ENCODE measurements at regions not wholly inside any gene's neighbourhood (a gene's known extent, or its start where the extent isn't known, plus 50 kb on each side); places are given as distances from the start of the nearest gene placed in this dataset.
"Not testable (repeated sequence)": the region's sequence is repeated elsewhere in the genome, so short reads cannot be mapped to it uniquely, and the experiment has no call there.

DNA sequence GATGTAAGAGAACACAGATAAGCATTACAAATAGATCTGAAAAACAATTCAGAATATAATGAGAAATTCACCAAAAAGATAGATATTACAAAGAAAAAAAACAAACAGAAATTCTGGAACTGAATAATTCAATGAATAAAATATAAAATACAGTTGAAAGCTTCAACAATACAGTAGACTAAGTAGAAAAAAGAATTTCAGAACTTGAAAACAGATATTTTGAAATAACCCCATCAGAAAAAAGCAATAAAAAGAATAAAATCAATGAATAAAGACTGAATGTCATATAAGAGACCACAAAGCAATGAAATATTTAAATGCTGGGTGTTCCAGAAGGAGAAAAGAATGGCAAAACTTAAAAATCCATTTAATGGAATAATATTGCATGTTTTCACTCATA is 611.4 kb upstream of the GHITM start:
- no peak for DNase-seq

DNA sequence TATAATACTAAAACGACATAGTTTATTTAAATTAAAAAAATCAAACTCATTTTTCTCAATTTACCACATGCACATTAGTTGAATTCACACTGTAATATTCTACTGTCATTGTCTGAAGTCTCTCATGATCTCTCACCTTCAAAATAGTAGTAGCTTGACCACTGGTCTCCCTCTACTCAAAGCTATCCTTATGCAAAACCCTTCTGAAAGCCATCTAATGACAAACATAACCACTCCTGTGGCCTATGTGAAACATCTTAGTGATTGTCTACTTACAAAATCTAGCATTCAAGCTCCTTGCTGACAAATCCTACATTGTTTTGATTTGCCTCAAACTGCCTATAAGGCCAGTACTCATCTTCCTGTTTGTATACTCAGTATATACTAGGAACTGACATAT is 606.0 kb upstream of the GHITM start:
- no peak for DNase-seq

DNA sequence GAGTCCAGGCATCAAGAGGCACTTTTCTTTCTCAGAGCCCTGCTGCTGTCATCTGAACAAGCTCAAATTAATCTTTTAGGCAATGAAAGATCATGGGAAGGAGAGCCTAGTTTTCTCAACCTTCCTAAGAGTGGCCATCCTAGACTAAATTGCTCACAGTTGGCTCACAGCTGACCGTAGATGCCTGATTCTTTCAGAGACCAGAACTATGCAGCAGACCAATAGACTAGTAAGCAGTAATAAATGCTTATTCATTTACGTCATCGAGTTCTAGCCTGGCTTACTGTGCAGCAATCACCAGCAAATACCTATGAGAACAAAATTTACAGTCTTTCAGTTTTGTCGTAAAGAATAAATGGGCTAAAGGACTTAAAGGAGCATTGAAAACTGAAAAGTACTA is 602.9 kb upstream of the GHITM start:
- no peak for DNase-seq

DNA sequence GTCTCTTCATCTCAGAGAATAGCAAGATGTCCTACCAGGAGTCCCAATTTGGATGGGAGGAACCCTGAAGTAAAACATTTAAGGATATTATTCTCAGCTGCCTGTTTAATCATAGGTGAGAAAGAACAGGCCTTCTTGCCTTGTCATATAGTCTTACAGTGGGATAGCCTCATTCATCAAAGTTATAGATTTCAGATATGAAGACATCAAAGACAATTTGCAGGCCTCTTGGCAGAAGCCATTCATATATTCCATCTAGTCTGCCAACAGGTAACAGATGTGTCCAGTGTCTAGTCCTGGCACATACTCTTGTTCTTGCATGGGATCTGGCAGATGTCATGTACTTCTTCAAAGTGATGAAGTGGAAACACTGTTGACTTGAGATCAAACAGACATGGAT is 601.3 kb upstream of the GHITM start:
- no peak for DNase-seq

DNA sequence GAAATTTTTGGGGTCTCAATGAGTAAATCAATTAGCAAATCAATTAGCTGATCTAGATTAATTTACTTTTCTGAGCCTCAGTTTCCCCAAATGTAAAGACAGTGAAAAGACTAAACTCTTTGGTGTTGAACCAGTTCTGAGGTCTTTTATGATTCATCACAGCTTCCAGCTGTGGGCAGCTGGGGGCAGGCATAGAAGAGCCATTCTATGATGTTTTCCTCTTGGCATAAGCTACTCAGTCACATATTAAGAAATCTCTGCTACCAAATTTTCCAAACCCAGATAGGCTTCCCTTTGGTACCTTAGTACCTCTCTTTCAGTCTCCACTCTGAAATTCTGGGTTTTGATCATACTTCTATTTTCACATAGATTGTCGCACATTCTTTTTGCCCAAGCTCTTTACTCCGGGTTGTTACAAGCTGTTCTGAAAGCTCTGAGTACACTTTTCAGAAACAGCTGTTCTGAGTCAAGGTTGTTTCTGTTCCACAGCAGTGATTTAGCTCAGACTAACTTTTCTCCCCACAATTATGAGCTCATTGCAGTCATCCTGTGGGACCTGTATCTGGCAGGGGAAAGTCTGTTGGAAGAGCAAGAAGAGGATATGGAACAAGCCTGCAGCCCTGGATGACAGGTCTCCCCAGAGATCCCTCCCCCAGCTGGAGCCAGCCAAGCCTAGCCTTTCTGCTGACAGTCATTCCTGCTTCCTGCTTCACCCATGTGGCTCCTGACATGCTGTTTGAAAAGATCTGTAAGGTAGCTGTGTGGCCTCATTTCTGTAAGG is 599.6 kb upstream of the GHITM start:
- no peak for DNase-seq

DNA sequence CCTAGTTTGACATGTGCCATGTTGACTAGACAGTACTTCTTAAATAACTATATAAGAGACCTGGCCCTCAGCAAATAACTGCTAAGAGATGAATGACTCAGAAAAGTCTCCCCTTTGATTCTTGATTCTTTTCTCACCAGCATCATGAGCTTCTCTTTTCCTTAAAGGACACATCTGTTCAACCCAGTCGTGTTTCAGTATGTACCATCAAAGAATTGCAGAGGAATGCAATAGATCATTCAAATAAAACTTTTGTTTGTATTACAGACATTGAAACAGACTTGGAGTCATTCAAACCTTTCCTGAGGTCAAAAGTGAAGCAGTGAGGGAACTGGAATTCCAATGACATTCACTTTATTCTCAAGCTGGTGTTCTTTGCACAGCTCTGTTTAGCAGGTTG is 598.3 kb upstream of the GHITM start:
- no peak for DNase-seq

DNA sequence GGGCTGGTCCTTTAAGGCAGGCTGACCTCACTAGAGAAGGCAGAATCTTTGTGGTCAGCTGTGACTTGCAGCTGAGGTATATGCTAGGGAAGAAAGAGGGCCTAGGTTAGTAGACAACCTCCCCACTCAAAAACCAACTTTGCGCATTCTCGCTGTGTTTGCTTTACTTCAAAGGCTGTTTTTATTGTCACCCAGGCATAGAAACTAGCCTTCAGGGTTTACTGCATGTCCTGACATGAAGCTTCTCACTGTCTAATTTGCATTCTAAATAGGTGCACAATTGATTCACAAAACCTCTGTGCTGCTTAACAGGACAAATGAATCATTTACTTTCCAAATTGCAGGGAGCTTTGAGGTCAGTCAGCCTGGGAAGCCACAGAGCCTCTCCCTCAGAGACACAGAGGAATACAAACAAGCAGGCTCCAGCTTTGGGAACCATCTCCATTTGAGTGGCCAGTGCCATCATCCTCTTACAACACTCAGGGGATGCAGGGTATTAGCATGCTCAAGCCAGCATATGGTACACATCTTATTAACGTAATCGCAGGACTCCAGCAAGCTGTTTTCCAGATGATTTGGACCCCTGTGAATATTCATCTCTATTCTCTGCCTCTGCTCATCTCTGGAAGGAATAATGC is 596.4 kb upstream of the GHITM start:
- no peak for DNase-seq

DNA sequence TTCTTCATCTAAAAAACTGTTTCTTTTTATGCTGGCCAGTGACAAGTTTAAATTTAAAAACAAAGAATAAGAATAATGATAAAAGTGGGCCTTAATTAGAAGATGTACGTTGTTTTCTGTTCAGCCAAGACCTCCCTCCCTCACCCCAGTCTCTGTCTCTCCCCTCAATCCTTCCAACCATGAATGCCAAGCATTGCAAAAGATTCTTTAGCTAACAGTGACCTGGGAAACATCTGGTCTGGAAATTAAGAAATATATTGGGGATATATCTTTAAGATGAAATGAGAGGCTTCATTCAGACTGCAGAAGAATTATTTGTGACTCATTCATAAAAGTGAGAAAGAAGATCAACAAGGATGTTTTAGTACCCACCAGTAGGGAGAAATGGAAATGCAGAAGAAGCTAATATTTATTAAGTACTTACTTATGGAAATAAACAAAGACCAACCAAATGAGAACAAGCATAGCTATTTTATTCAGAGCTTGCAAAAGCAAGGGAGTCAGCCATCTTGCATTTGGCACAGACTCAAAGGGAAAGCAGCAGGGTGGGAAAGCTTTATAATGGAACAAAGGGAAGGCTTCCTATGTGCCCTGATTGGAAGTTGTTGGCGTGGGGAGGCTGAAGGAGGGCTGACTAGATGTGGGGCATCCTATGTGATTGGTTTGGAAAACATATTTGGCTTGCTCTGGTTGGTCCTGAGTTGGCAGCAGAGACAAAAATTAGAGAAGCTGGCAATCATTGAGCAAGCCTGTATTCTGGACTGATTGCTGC is 595.4 kb upstream of the GHITM start:
- DNase-seq, result no peak

DNA sequence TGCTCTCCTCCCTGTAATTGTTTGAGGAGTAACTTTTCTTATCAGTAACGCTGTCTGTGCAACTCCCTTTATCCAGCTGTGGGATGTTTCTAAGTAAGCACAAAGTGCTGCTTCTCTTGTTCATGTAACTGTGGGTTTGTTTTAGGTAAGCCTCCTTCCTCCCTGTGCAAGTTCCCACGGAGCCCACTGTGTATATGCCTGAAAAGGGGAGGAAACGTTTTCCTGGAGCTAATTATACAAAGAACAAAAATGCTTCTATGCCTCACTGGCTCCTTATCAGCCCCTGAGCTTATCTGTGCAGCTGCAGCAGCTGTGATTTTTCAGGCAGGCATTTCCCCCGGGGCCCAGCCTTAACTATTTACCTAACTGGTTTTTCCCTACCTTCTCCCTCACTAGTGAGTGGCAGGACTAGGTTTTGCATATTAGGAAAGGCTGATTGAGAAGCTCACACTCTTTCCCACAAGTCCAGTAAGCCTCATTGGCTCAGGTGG is 593.4 kb upstream of the GHITM start:
- DNase-seq, result no peak

DNA sequence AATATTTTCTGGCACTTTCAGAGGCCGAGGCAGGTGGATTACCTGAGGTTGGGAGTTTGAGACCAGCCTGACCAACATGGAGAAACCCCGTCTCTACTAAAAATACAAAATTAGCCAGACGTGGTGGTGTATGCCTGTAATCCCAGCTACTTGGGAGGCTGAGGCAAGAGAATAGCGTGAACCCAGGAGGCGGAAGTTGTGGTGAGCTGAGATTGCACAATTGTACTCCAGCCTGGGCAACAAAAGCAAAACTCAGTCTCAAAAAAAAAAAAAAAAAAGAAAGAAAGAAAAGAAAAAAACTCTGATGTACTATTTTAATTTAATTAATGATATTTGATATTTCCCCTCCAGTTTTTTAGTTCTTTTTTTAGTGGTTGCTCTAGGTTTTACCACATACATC is 588.1 kb upstream of the GHITM start:
- DNase-seq, result not testable (repeated sequence)

DNA sequence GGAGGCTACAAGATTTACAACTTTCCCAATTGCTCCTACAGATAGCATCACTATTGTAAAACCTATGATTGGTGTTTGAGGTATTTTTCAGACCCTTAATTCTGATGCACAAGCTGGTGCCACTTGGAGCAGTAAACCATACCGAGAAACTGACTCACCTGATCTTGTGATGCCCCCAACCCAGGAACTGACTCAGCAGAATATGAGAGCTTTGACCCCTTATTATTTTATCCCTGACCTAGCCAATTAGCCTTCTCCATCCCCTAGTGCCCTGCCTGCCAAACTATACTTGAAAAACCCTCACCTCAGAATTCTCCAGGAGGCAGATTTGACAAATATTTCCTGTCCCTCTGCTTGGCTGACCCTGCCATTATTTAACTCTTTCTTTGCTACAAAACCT is 585.9 kb upstream of the GHITM start:
- DNase-seq, result no peak

DNA sequence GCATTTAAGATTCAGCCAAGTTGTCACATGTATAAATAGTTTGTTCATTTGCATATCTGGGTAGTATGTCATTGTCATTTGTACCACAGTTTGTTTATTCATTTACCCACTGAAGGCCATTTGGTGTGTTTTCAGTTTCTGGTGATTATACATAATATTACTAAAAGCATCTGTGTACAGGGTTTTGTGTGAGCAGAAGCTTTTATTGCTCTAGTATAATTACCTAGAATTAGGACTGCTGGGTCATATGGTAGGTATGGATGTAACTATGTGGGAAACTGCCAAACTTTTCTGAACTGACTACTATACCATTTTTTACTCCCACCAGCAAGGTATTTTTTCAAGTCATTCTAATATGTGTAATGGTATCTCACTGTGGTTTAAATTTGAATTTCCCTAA is 584.0 kb upstream of the GHITM start:
- DNase-seq, result no peak

DNA sequence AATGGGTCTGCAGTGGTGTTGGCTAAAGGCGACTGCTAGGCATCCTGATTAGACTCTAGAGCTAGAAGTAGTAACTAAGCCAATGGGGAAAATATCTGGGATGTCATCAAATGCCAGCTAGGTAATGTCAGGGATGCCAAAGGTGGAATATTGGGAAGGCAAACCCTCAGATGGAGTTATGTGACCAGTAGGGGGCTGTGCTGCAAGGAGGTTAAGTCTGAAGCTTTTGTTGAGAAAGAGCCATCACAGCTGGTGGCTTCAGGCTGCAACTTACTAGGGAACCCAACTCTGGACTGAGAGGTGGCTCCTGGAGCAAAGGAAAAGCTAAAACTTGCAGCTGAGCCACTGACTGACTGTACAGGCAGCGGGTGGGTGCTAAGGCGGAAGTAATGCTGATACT is 576.9 kb upstream of the GHITM start:
- DNase-seq, result no peak

DNA sequence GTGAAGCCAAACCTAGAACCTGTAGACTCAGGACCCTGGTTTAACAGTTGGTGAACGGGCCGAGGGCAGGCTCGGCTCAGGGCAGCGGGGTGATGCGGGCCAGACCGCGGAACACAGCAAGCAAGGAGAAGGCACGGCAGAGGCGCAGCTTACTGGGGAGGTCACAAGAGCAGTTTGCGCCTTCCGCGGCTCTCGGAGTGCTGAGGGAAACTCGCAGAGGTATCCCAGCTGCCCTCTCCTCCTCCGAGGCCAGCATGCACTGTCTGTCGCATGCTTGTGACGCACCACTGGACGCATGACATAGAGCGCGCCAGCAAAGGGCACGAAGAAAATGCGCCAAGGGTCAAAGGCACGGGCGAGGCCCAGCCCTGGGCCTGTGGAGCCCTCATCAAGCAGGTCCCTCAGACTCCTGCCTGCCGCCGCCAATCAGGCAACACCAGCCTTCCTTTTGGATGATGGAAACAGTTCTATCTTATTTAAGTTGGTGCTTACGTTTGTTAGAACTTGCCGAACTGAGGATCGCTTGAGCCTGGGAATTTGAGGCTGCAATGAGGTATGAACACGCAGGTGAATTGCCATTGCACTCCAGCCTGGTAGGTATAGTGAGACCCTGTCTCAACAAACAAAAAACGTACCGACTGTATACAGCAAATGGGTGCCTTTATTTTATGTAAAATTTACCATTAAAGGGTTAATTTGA is 574.3 kb upstream of the GHITM start:
- no peak for DNase-seq

DNA sequence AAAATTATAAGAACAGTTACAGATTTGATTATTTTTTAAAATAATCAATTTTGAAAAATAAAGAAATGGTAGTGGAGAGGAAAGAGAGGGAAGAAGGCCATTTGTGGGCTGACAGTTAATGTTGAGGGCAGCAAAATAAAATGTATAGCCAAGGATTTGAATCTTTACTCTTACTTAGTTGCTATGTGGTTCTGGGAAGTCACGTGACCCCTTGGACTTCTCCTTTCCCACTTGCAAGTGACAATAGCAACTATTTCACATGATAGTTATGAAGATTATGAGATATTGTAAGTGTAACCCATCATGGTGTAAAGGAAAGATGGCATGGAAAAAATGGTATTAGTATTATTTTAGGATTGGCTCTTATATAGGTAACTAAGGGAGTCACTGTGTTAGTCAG is 567.3 kb upstream of the GHITM start:
- DNase-seq, result no peak

DNA sequence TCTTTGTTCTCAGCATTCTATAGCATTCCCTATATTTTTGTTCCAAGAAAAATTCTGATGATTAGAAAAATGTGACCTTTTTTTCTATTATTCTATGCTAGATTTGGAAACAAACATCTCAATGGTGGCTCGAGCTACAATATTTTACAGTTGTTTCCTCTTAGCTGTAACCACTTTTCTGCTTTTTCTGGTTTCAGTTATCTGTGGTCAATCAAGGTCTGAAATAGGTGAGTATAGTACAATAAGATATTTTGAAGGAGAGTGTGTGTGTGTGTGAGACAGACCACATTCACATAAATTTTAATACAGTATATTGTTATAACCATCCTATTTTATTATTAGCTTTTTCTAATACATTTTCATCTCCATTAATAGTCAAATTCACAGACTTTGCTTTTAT is 564.5 kb upstream of the GHITM start:
- DNase-seq, result no peak

DNA sequence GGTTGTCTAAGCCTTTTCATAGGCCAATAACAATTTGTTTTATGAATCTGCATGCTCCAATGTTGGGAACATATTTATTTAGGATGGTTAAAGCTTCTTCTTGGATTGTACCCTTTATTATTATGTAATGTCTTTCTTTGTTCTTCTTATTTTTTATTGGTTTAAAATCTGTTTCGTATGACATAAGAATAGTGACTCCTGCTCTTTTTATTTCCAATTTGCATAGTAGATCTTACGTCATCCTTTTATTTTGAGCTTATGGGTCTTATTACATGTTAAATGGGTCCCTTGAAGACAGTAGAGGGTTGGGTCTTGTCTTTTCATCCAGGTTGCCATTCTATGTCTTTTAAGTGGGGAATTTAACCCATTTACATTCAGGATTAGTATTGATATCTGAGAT is 561.9 kb upstream of the GHITM start:
- no peak for DNase-seq

DNA sequence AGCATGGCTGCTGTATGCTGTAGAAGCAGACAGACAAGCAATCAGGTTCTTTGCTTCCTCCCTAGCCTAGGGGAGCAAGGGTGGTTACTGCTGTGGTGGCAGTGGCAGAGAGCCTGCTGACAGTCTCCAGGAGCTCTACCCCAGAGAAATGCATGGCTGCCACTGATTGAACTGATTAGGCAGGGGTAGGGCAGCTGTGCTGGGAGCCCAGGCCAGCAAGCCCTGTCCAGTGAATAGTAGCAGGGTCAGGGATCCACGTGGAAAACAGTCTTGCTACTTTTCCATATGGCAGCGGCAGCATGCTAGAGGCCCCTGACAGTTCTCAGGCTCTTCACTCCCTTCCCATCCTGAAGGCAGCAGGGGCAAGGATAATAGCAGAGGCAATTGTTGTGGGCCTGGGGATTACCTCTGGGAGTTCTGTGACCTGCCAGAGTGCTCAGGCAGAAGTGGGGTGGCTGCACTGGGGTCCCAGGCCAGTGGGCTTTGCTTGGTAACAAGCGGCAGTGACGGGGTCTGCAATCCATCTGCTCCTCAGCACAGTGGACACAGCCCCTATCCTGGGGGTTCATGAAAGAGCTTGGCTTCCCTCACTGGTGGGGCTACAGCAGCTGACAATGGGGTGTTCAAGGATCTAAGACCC is 558.8 kb upstream of the GHITM start:
- DNase-seq, result no peak

DNA sequence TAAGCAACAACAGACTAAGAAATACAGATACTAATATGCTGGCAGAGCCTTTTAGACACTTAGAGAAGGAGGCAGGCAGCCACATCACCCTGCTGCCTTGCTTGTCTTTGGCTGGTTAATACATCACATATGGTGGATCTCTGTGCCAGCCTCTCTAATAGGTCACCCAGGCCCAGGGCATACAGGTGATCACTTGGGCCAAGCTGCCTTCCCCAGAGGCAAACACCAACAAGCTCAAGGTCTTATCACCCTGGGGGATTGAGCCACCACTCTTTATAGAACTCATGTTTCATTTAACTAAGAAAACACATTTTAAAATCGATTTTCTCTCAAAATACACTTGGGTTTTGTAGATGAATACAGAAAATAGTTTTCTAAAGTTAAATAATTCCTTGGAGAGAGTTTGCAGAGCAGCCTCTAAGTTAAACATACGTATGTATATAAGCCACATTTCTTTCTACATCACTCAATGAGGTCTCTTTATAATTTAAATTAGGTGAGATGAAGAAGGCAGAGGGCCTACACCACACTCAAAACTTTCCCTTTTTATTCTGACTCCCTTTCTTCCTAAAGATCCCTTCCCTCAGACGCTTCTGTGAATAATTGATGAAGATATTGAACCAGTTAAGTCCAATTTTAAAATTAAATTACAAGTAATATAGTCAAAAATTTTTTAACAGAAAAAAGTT is 556.8 kb upstream of the GHITM start:
- DNase-seq, result no peak

DNA sequence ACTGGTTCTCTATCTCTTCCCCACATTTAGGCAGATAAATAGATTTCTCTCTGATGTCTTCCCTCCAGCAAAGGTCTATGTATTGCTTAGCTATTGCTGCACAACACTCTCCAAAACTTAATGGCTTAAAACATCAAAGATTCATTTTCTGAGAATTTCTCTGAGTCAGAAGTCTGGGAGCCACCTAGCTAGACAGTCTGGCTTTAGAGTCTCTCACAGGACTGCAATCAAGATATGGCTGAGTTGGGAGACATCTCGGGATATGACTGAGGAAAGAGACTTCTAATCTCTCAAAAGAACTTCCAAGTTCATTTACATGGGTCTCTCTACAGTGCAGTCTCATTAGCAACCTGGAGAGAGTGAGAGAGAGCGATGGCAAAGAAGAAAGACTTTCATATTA is 553.6 kb upstream of the GHITM start:
- DNase-seq, result no peak

DNA sequence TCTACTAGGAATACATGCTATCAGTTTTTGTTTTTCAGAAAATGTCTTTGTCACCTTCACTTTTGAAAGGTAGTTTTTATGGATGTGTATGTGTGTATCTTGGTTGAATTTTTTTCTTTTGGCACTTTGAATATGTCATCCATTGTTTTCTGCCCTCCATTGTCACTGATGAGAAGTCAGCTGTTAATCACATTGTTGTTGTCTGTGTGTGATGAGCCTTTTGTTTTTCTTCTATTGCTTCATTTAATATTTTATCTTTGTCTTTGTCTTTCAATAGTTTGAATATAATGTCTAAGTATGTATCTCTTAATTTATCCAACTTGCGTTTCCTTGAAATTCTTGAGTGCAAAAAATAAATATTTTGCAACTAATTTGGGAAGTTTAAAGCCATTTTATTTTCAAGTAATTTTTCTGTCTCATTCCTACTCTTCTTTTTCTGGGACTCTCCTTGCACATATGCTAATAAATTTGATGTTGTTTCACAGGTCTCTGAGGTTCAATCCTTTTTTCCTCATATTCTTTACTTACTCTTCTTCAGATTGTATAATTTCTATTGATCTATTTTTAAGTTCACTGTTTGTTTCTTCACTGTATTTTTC is 546.9 kb upstream of the GHITM start:
- no peak for DNase-seq

DNA sequence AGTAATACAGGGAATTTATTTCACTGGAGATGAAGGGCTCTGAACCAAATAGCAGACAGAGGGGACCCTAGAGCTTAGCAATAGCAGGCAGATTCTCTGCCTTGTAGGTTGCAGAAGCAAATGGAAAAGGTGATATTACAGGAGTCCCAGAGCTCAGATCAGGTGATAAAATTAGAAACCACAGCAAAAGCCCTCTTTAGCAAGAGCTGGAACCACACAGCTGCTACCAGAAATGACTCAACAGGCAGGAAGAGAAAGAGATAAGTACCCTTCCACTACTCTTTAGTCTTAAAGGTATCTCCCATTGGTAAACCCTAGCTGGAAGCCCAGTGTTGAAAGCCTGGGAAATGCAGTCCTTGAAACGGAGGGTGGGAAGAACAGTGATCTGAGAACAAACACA is 535.6 kb upstream of the GHITM start:
- DNase-seq, result no peak

Data from SW 1271 (cell line).